ENCODE measurements at regions not wholly inside any gene's neighbourhood (a gene's known extent, or its start where the extent isn't known, plus 50 kb on each side); places are given as distances from the start of the nearest gene placed in this dataset.

- H3K27ac Mint-ChIP-seq: no peak overlapping the region
- H3K27ac ChIP-seq (ENCODE audit: low read length in 2 of 2): no peak overlapping the region
- H3K36me3 ChIP-seq (replicated peaks in 1 of 2; ENCODE audit: control extremely low read depth in 1 of 2, control insufficient read depth in 1 of 2, extremely low read depth in 1 of 2, insufficient read depth in 2 of 2, low read length in 1 of 2): no peaks in the 10 kb centered on the region
- 80% methylated on average over 1 of the region's 3 CpGs for WGBS (ENCODE audit: insufficient coverage)
- DNase-seq: no peak
- no peak for ATAC-seq (ENCODE audit: low read depth)
- CTCF ChIA-PET: no interaction called here
- no peaks in the 10 kb centered on the region for H3K79me2 ChIP-seq (ENCODE audit: control insufficient read depth, insufficient read depth, low read length)
- no peak overlapping the region for H3K9ac ChIP-seq (ENCODE audit: low read length)
- no peaks in the 10 kb centered on the region for H3K27me3 Mint-ChIP-seq
- H3K4me1 ChIP-seq (ENCODE audit: control insufficient read depth in 2 of 2, insufficient read depth in 2 of 2, low read length in 2 of 2): no peaks in the 10 kb centered on the region
- no peak overlapping the region for H2AFZ ChIP-seq (ENCODE audit: insufficient read depth, low read depth, low read length, poor library complexity, severe bottlenecking)
- H3K9me3 Mint-ChIP-seq (ENCODE audit: insufficient read depth): no peaks in the 10 kb centered on the region
- H3K4me1 Mint-ChIP-seq: no peaks in the 10 kb centered on the region
- TF ChIP-seq EZH2 (IDR thresholded peaks at IDR 0.05; ENCODE audit: borderline replicate concordance, insufficient read depth, low read depth, low read length, poor library complexity, severe bottlenecking) (no peak), CTCF (IDR thresholded peaks at IDR 0.05) (no peak)
- no peak overlapping the region for H3K4me3 Mint-ChIP-seq
- POLR2A ChIA-PET: no interaction called here
- peaks cover 0 to 3% (median 0%) of the 10 kb centered on the region in 3 donors for H3K9me3 ChIP-seq (ENCODE audit: control extremely low read depth in 1 of 3, control insufficient read depth in 2 of 3, insufficient read depth in 1 of 3, low read length in 2 of 3)
- H4K20me1 ChIP-seq (ENCODE audit: control insufficient read depth, insufficient read depth, low read length, poor library complexity, severe bottlenecking): no peaks in the 10 kb centered on the region
- H3K4me3 ChIP-seq (ENCODE audit: control extremely low read depth in 1 of 5, extremely low read depth in 1 of 5, insufficient read depth in 1 of 5, low read depth in 2 of 5, low read length in 4 of 5): no peak overlapping the region
- intact Hi-C loops (cut with micrococcal nuclease): no loop called here
- H3K27me3 ChIP-seq (replicated peaks in 1 of 4; ENCODE audit: control extremely low read depth in 1 of 4, control insufficient read depth in 3 of 4, insufficient read depth in 4 of 4, low read length in 3 of 4): no peaks in the 10 kb centered on the region
- H3K4me2 ChIP-seq (replicated peaks; ENCODE audit: low read depth, low read length, poor library complexity, severe bottlenecking): no peak overlapping the region
These were observed 308.9 kb upstream of the TBC1D5 start for GRCh38 chr3:18051306-18051705.

DNA sequence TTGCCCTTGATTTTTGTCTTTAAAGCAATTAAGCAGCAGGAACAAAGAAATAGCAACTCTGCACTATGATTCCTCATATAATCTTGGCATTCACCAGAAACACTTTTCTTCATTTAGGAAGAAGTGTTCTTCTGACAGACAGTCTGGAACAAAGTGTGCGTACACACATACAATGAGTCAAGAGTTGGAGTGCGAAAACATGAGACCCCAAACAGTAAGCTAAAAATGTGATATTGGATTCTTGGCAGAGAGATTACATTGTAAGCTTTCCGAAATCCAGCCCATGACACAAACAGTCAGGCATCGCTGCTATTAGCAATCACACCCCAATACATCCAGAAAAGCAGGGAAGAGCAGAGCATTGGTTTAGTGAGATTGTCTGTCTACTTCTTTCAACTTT, 306.7 kb upstream of the TBC1D5 start:
- CTCF ChIA-PET: no interaction called here
- Histone ChIP-seq H3K79me2 (ENCODE audit: control insufficient read depth, insufficient read depth, low read length) (no peaks in the 10 kb centered on the region), H3K9me3 (ENCODE audit: control extremely low read depth in 1 of 3, control insufficient read depth in 2 of 3, insufficient read depth in 1 of 3, low read length in 2 of 3) (no peaks in the 10 kb centered on the region), H3K4me2 (replicated peaks; ENCODE audit: low read depth, low read length, poor library complexity, severe bottlenecking) (no peak overlapping the region), H3K9ac (ENCODE audit: low read length) (no peak overlapping the region), H3K27ac (ENCODE audit: low read length in 2 of 2) (no peak overlapping the region), H4K20me1 (ENCODE audit: control insufficient read depth, insufficient read depth, low read length, poor library complexity, severe bottlenecking) (no peaks in the 10 kb centered on the region), H3K36me3 (replicated peaks in 1 of 2; ENCODE audit: control extremely low read depth in 1 of 2, control insufficient read depth in 1 of 2, extremely low read depth in 1 of 2, insufficient read depth in 2 of 2, low read length in 1 of 2) (no peaks in the 10 kb centered on the region), H2AFZ (ENCODE audit: insufficient read depth, low read depth, low read length, poor library complexity, severe bottlenecking) (no peak overlapping the region), H3K27me3 (replicated peaks in 1 of 4; ENCODE audit: control extremely low read depth in 1 of 4, control insufficient read depth in 3 of 4, insufficient read depth in 4 of 4, low read length in 3 of 4) (no peaks in the 10 kb centered on the region), H3K4me3 (ENCODE audit: control extremely low read depth in 1 of 5, extremely low read depth in 1 of 5, insufficient read depth in 1 of 5, low read depth in 2 of 5, low read length in 4 of 5) (no peak overlapping the region), H3K4me1 (ENCODE audit: control insufficient read depth in 2 of 2, insufficient read depth in 2 of 2, low read length in 2 of 2) (no peaks in the 10 kb centered on the region)
- H3K4me3 Mint-ChIP-seq: no peak overlapping the region
- no peak for TF ChIP-seq CTCF (IDR thresholded peaks at IDR 0.05)
- TF ChIP-seq EZH2 (IDR thresholded peaks at IDR 0.05; ENCODE audit: borderline replicate concordance, insufficient read depth, low read depth, low read length, poor library complexity, severe bottlenecking): no peak
- intact Hi-C loops (cut with micrococcal nuclease): no loop called here
- H3K27me3 Mint-ChIP-seq: no peaks in the 10 kb centered on the region
- no peak for ATAC-seq (ENCODE audit: low read depth)
- no peaks in the 10 kb centered on the region for H3K4me1 Mint-ChIP-seq
- POLR2A ChIA-PET: no interaction called here
- DNase-seq: no peak
- WGBS (ENCODE audit: insufficient coverage): 100% methylated on average over 2 of the region's 4 CpGs
- H3K9me3 Mint-ChIP-seq (ENCODE audit: insufficient read depth): no peaks in the 10 kb centered on the region
- H3K27ac Mint-ChIP-seq: no peak overlapping the region

Measured in B cell (primary cell).